NCI-H2227 treated with DMSO at 0.1 percent for 48 hours (cell line): ENCODE measurements at regions not wholly inside any gene's neighbourhood (a gene's known extent, or its start where the extent isn't known, plus 50 kb on each side); places are given as distances from the start of the nearest gene placed in this dataset.

Experiments
- DNase-seq: peaks from one replicate; lab custom pipeline; 2025; lab: John Stamatoyannopoulos, UW

DNA sequence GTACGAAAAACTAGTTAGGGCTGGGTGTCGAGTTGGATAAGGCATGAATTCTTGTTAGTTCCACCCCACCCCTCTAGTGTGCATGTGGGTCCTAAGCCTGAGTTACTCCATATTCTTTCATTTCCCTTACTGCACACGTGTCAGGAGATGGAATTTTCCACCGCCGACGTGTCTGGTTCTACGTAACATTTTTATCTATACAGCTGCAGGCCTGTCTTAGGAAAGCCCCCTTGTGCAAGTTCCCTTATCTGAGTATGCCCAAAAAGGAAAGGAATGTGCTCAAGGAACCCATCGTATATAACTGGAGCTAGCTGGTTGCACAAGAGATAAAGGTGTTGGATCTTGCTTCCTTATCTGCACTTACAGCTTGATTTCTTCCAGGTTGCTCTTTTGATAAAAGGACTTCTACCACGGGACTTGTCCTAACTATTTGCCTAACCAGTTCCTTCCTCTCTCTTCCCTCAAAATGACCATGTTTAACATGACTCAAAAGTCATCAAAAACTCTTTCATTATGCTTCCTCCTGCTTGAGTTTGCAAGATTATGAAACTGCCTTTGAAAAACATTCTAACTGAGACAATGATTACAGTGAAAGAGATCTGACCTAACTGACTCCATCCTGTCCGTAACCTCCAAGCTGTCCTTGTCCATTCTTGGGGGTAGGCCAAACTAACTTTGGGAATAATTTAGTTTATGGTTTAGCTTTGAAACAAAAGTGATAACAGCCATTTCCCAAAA lies 181.4 kb downstream of the AKR1D1 start:
- no peak for DNase-seq

DNA sequence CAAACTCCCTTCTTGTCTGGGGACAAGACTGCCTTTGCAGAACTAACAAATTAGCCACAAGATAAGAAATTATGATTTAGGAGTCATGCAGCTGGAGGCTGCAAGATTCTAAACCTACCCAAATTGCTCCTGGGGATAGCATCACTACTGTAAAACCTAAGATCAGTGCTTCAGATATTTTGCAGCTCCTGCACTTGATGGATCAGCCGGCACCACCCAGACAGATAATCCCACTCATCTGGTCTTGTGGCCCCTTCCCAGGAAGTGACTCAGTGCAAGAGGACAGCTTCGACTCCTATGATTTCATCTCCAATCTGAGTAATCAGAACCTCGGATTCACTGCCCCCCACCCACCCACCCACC lies 181.9 kb downstream of the AKR1D1 start:
- no peak for DNase-seq

DNA sequence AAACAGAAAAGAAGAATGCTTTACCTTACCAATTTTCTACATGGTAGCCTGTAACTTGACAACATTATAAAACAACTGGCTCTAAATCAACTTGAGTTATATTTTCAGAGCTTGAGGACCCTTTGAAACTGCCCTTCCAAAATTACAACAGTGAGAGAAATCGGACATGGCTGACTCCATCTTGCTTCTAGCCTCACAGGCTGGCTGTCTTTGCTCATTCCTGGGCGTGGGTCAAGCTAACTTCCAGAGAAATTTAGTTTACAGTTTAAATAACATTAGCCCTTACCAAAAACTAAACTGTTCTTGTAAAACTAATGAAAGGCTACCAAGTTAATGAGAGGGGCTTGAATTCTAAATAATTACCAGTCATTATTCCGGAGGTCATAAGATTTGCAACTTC lies 183.4 kb downstream of the AKR1D1 start:
- DNase-seq, result no peak

DNA sequence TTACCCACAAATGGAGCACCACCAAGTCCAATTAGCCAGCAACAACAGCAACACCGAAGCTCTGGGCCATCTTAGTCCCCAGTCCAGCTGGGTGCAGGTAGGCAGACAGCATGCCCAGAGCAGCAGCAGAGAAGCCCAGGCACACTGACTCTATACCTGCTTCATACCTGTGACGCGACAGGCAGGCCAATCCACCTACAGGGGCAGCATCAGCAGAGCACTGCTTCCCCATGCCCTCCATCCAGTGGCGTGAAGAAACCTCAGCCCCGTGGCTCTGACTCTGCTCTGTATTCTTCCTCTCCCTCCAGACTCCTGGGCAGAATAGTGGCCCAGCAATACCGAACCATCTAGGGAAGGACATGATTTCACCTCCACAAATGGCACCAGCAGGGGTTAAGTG lies 191.7 kb downstream of the AKR1D1 start:
- no peak for DNase-seq

DNA sequence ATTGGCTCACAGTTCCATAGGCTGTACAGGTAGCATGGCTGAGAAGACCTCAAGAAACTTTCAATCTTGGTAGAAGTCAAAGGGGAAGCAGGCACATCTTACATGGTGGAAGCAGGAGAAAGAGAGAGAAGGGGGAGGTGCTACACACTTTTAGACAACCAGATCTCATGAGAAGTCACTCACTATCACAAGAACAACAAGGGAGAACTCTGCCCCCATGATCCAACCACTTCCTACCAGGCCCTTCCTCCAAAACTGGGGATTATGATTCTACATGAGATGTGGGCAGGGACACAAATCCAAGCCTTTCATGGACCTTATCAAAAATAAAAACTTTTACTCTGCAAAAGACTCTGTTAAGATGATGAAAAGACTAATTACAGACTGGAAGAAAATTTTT lies 183.2 kb upstream of the TRIM24 start:
- DNase-seq, result no peak

DNA sequence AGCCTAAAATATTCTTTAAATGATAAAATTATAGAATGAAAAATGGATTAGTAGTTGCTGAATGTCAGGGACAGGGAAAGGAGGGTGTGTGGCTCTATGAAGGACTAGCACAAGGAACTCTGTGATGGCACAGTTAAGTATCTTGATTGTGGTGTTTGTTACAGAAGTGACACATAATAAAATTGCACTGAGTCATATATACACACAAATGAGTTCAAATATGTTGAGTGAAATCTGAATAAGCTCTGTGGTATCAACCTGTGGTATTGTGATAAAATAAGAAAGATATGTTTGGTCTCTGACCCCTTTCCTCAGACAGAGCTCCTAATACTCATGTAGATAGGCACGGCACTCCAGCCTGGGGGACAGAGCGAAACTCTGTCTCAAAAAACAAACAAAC lies 181.5 kb upstream of the TRIM24 start:
- no peak for DNase-seq

DNA sequence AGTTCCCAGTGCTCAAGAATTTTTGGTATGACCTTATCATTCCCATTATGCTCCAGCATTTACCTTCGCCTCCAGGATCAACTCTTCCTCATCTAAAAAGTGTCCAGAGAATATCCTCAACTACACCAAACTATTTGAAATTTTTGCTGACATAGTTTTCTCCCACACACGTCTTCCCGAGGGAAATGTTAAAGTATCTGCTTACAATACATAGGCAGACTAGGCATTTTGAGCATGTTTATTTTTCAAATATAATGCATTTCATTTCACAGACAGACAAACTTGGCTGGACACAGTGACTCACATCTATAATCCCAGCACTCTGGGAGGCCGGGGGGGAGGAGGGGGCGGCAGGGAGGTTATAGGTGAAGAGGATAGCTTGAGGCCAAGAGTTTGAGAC lies 177.1 kb upstream of the TRIM24 start:
- DNase-seq, result no peak

DNA sequence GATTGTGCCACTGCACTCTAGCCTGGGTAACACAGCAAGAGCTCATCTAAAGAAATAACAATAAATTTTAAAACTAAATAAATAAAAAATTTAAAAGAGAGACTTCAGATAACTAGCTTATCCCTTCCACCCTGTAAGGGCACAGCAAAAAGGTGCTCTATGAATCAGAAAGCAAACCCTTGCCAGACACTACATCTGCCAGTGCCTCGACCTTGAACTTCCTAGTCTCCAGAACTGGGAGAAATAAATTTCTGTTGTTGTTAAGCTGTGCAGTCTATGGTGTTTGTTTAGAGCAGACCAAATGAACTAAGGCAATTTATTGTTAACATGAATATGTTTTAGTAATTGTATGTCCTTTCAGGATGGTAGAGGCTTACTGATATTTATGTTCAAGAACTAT lies 174.9 kb upstream of the TRIM24 start:
- no peak for DNase-seq

DNA sequence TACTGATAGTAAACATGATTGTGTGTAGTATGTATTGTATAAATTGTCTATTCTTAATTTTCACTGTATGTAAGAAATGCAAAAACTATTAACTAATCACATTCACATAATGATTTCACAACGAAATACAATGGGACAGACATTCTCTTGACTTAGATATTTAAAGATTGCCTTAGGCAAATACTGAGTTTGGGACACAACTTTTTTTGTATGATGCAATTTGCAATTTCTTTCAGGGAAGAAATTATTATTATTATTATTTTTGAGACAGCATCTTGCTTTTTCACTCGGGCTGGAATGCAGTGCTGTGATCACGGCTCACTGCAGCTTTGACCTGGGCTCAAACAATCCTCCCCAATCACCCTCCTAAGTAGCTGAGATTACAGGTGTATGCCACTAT lies 173.2 kb upstream of the TRIM24 start:
- no peak for DNase-seq

DNA sequence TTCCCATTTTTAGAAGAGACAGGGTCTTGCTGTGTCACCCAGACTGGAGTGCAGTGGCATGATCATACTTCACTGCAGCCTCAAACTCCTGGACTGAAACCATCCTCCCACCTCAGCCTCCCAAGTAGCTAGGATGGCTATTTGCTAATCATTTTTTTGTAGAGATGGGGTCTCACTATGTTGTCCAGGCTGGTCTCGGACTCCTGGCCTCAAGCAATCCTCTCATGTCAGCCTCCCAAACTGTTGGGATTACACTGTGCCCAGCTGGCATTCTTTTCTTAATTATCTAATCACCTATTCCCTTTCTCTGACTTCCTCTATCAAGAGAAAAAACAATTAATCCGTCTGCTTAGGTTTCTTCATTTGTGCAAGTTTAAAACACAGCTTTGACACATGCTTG lies 172.5 kb upstream of the TRIM24 start:
- DNase-seq, result no peak

DNA sequence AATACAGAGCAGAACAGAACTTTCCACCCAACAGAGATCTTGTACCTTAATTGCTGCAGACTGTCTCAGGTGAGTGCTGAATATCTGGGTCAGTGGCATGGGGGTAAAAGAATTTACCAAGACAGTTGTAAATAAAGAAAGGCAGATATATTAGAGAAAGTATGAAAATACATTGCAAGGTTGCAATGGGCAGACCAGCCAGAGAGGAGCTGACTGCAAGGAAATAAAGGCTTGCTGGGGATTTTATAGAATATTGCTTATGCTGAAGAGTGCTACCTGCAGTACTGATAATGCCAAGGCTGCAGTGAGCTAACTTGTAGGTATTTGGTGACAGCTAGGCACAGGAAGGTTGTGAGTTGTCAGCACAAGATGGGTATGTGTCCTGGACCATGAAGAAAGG lies 171.0 kb upstream of the TRIM24 start:
- DNase-seq, result no peak

DNA sequence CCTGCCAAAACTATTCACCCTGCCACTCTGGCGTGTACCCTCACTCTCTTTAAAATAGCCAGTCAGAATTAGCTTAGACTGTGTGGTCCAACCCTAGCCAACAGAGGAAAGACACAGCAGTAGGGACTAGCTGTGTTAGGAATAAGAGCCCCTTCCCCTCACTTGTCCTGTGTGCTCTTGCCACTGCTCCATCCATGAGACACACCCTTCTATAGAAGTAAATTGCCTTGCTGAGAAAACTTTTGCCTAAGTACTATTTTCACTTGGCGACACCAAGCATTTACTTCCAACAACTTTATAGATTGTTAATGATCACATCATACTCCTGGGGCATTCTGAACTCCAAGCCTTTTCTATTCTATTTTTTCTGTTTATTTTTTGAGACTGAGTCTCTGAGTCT lies 170.2 kb upstream of the TRIM24 start:
- DNase-seq, result no peak

DNA sequence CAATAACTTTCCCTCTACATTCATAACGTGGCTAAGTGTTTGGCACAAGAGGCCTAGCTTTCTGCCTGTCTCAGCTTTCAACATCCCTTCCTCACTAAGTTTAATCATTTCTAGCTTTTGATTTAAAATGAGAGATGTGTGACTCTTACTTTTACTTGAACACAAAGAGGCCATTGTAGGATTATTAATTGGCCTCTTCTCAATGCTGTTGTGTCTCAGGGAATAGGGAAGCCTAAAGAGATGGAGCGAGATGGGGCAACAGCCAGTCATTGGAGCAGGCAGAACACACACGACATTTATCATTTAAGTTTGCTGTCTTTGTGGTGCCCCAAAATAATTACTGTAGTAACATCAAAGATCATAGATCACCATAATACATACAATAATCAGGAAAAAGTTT lies 167.1 kb upstream of the TRIM24 start:
- no peak for DNase-seq

DNA sequence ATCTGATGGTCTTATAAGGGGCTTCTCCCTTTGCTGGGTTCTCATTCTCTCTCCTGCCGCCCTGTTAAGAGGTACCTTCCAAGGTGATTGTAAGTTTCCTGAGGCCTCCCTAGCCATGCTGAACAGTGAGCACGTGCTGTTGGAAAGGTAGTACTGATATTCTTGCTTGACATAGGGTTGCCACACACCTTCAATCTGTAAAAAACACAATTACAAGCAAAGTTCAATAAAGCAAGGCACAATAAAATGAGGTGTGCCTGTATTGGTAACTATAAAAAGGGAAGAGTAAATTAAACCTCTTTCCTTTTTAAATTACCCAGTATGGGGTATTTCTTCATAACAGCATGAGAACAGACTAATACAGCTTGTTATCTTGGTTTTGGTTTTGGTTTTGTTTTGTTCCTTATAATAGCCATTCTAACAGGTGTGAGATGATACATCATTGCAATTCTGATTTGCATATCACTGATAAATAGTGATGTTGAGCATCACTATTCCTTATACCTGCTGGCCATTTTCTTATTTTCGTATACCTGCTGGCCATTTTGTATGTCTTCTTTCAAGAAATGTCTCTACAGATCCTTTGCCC lies 164.9 kb upstream of the TRIM24 start:
- no peak for DNase-seq

DNA sequence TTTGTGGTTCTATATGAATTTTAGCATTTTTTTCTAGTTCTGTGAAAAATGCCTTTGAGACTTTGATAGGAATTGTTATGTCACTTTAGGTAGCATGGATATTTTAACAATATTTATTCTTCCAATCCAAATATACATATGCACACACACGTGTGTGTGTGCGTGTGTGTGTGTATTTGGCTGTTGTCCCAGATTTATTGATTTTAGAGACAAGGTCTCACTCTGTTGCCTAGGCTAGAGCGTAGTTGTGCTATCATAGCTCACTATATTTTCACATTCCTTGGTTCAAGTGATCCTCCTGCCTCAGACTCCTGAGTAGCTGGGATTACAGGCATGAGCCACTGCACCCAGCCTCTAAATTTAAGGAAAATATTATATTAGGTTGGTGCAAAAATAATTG lies 162.5 kb upstream of the TRIM24 start:
- no peak for DNase-seq

DNA sequence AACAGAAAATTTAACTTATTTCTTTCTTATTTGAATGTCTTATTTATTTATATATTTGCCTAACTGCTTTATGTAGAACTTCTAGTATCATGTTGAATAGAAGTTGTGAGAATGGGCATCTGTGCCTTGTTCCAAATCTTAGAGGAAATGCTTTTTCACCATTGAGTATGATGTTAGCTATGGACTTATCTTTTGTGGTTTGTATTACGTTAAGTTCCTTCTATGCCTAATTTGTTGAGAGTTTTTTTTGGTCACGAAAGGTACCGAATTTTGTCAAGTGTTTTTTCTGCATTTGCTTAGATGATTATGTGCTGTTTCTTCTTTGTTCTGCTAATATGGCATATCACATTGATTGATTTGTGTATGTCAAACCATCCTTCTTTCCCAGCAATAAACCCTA lies 161.0 kb upstream of the TRIM24 start:
- DNase-seq, result no peak

DNA sequence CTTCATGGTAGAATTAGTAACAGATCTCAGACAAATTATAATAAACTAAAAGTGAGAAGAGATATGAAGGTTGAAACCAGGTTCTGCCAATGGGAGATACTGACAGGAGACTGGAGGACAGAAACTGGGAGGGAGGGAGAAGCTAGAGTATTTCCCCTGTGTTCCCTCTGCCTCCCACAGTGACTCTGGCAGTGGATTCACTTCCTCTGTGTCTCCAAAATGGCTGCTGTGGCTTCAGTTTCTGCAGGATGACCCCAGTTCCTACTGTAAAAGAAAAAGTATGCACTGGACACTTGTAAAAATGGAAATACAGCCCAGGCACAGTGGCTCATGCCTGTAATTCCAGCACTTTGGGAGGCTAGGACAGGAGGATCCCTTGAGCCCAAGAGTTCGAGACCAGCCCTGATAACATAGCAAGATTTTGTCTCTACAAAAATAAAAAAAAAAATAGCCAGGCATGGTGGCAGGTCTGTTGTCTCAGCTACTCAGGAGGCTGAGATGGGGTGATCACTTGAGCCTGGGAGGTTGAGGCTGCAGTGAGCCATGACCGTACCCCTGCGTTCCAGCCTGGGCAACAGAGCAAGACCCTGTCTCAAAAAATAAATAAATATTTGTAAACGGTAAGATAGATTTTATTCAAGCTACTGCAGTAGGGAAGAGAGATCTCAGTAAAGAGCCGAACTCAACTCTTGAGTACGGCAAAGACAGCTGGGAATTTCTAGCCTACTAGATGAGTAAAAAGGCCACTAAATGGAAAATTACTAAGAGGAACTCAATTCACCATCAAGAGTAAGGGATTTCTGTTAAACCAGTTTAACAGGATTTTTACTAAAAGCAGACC lies 156.6 kb upstream of the TRIM24 start:
- no peak for DNase-seq

DNA sequence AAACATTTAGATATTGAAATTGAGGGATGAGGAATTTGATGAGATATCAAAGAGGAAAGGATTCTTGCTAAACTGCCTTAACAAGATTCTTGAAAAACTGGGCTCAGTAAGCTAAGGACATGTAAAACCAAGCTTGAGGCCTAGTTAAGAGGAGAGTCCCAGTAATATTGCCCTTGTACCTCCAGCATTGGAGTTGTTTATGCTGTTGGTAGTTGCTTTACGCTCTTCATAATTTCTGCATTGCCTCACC lies 156.1 kb upstream of the TRIM24 start:
- DNase-seq, result no peak

DNA sequence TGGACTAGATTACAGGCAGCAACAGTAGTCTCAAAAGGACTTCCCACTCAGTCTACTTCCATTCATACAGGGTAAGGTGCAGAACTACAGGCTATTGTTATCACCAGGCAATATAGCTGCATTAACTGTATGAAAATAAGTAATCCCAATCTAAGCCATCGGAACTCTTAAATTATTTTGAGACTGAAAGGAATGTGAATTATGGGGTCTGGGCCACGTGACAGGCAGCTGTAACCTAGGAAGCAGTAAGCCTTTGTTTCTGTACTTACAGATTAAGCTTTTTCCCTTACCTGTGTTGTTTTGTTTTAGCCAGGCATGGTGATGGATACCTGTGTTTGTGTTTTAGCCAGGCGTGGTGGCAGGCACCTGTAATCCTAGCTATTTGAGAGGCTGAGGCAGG lies 152.4 kb upstream of the TRIM24 start:
- DNase-seq, result no peak

DNA sequence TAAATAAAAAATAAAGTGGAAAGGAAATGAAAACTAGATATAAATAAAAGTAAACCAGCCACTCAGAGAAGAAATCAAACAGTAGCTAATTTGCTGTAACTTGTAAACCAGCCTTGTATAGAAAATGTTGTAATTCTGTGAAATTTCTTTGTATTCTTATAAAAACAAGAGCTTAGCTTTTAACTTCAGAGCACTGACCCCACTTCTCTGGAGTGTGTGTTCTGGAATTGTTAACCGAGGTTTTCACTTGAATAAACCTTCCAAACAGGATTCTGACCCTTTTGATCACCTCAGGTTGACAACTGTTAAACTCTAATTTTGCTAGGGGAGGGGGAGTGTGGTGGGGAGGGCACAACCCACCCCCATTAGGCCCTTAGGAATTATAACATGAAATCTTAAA lies 151.9 kb upstream of the TRIM24 start:
- DNase-seq, result no peak

DNA sequence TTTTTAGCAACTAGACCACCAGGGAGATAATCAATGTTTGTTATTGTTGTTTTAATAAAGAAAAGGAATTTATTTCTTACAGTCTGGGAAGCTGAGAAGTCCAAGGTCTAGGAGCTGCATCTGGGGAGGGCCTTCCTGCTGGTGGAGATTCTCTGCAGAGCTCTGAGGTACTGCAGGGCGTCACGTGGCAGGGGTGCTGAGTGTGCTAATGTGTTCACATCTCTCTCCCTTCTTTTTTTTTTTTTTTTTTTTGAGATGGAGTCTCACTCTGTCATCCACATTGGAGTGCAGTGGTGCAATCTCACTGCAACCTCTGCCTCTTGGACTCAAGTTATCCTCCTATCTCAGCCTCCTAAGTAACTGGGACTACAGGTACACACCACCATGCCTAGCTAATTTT lies 150.9 kb upstream of the TRIM24 start:
- no peak for DNase-seq

DNA sequence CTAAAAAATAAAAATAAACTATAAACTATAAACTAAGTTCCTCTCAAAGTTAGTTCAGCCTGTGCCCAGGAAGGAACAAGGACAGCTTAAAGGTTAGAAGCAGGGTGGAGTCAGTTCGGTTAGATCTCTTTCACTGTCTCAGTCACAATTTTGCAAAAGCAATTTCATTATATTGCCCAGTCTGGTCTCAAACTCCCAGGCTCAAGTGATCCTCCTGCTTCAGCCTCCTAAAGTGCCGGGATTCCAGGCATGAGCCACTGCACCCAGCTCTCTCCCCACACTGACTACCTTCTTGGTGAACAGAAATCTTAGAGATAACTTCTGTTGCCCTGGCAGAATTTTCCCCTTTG lies 146.3 kb upstream of the TRIM24 start:
- DNase-seq, result no peak

DNA sequence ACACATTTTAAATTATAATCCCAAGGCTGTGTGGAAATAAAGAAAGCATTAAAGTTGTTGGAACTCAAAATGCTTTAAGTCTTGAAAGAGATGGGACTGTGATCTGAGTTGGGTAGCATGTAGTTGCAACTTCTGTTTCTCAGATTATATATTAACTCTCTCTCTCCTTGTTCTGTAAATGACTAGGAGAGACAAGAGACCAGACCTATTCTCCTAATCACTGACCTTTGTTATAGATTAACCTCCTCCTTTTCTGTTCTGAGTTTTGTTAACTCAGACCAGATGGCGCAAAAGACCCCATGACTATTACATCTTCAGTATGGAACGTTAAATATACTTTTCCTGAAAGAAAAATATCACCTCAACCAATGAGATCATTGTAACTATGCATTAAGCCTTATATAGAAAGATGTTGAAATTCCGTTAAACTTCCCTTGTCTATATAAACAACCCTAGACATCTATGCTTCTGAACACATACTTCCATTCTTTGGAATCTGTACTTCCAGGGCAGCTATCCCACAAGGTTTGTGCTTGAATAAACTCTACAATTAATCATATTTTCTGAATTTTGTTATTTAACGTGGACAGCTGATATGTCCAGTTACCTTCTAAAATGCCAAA lies 143.5 kb upstream of the TRIM24 start:
- DNase-seq, result no peak
